Tibial nerve (tissue), 4 donors: ENCODE measurements at regions not wholly inside any gene's neighbourhood (a gene's known extent, or its start where the extent isn't known, plus 50 kb on each side); places are given as distances from the start of the nearest gene placed in this dataset.

ENCODE experiments used
- DNase-seq, 2 donors: peaks; one replicate each; pipeline ENCODE4 v3.0.0-alpha.2; 2019; ENCODE audit warnings: low spot score in 2 of 2
- H3K27ac ChIP-seq, 4 donors: fragments of 200-600 bp; sonication (generic) in 3 of 4; one replicate each; pipeline ENCODE4 v1.5.1; 2017 to 2019; ENCODE audit warnings: mild to moderate bottlenecking in 1 of 4
- H3K27me3 ChIP-seq, 2 donors: fragments of 200-600 bp; sonication (generic) in 1 of 2; one replicate each; pipeline versions ENCODE4 v1.5.1 to v1.6.0; 2017 to 2019
- H3K36me3 ChIP-seq, 3 donors: fragments of 200-600 bp; sonication (generic); one replicate each; pipeline ENCODE4 v1.5.1; 2018 to 2019
- H3K4me1 ChIP-seq, 4 donors: fragments of 200-600 bp; sonication (generic) in 3 of 4; one replicate each; pipeline ENCODE4 v1.5.1; 2017 to 2019
- H3K4me3 ChIP-seq, 4 donors: fragments of 200-600 bp; sonication (generic) in 3 of 4; one replicate each; pipeline ENCODE4 v1.5.1; 2017 to 2019; ENCODE audit warnings: mild to moderate bottlenecking in 1 of 4, moderate library complexity in 1 of 4
- H3K9me3 ChIP-seq, 4 donors: fragments of 200-600 bp; sonication (generic) in 3 of 4; one replicate each; pipeline ENCODE4 v1.5.1; 2017 to 2019
- EP300 ChIP-seq, 2 donors: sonication (generic); formaldehyde crosslinking; IDR thresholded peaks; one replicate each; pipeline ENCODE4 v1.6.1; 2017; ENCODE audit warnings: antibody characterized with exemption in 2 of 2, mild to moderate bottlenecking in 1 of 2
- POLR2A ChIP-seq, 2 donors: fragments of 450-650 bp; IDR thresholded peaks; one replicate each; pipeline ENCODE4 v1.6.1; 2017; ENCODE audit warnings: antibody characterized with exemption in 2 of 2, mild to moderate bottlenecking in 2 of 2, moderate library complexity in 2 of 2
- WGBS, 2 donors: methylation state at CpG; one replicate each; pipeline ENCODE4 v1.1.5; 2018; 5-methylcytosine and 5-hydroxymethylcytosine counted together
- TF ChIP-seq, protein P1 (sequence below), 5 experiments: fragments of 200-600 bp in 3 of 5; fragments of 450-650 bp in 2 of 5; sonication (generic) in 3 of 5; IDR thresholded peaks; one replicate each; pipeline ENCODE4 v1.5.1; 2016 to 2019; ENCODE audit warnings: antibody characterized with exemption in 5 of 5, mild to moderate bottlenecking in 3 of 5, moderate library complexity in 2 of 5

DNA sequence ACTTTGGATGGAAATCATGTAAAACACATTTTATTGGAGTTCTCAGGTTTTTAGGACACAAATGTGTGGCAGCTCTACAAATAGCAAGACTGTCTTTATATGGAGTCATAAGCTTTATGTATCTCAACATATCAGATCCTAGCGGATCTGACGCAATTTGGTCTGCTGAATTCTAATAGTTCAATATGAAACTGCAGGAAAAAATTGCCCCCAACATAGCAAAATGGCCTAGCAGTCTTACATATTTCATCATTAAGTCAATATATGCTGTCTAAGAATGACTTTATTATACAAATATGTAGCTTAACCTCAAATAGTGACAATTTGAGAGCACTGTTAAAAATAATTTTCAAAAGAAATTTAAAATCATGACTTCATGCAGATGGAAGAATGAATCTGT is 244.3 kb downstream of the TAF11L14 start:
- Histone ChIP-seq H3K9me3 (no peaks in the 10 kb centered on the region), H3K4me3 (no peak overlapping the region), H3K36me3 (no peaks in the 10 kb centered on the region), H3K27me3 (no peaks in the 10 kb centered on the region), H3K4me1 (no peaks in the 10 kb centered on the region), H3K27ac (no peak overlapping the region)
- no peak for DNase-seq
- 93 to 94% methylated on average over 2 of the region's 2 CpGs for WGBS, 2 donors
- TF ChIP-seq, protein P1, sequence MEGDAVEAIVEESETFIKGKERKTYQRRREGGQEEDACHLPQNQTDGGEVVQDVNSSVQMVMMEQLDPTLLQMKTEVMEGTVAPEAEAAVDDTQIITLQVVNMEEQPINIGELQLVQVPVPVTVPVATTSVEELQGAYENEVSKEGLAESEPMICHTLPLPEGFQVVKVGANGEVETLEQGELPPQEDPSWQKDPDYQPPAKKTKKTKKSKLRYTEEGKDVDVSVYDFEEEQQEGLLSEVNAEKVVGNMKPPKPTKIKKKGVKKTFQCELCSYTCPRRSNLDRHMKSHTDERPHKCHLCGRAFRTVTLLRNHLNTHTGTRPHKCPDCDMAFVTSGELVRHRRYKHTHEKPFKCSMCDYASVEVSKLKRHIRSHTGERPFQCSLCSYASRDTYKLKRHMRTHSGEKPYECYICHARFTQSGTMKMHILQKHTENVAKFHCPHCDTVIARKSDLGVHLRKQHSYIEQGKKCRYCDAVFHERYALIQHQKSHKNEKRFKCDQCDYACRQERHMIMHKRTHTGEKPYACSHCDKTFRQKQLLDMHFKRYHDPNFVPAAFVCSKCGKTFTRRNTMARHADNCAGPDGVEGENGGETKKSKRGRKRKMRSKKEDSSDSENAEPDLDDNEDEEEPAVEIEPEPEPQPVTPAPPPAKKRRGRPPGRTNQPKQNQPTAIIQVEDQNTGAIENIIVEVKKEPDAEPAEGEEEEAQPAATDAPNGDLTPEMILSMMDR (IDR thresholded peaks at IDR 0.05): no peak
- no peak for TF ChIP-seq POLR2A (IDR thresholded peaks at IDR 0.05)
- no peak for TF ChIP-seq EP300 (IDR thresholded peaks at IDR 0.05)

DNA sequence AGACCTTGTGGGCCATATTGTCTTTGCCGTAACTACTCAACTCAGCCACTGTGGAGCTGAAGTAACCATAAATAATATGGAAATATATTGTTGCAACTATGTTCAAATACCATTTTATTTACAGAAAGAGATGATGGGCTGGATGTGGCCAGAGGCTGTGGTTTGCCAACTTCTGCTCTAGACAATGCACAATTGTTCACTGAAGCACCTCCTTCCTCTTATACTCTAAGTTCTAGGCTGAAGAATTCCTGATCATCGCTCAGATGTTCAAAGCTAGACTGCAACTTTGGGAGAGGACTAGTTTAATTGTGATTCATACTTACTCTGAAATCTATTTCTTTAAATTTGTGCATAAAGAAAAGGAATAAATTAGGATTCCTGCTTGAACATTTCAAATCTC is 245.0 kb downstream of the TAF11L14 start:
- WGBS, 2 donors: 90% methylated on average over 2 of the region's 2 CpGs
- no peak overlapping the region for H3K4me3 ChIP-seq
- no peaks in the 10 kb centered on the region for H3K36me3 ChIP-seq
- no peaks in the 10 kb centered on the region for H3K27me3 ChIP-seq
- TF ChIP-seq, protein P1 (IDR thresholded peaks at IDR 0.05): no peak
- TF ChIP-seq EP300 (IDR thresholded peaks at IDR 0.05): no peak
- TF ChIP-seq POLR2A (IDR thresholded peaks at IDR 0.05): no peak
- H3K9me3 ChIP-seq: no peaks in the 10 kb centered on the region
- no peak for DNase-seq
- no peaks in the 10 kb centered on the region for H3K4me1 ChIP-seq
- H3K27ac ChIP-seq: no peak overlapping the region

DNA sequence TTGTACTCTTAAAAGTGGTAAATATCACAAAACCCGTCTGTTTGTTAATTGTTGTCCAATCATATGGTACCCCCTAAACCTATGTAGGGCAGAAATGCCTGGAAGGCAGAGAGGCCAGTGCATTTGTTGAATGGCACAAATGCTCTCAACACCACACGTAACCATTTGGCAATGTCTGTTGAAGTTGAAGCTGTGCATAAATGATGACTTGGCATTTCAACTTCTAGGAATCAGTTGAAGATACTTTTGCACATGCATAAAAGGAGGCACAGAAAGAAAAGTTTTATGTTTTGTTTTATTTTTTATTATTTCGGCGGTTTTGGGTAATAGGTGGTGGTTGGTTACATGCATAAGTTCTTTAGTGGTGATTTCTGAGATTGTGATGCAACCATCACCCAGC is 246.6 kb downstream of the TAF11L14 start:
- TF ChIP-seq, protein P1 (IDR thresholded peaks at IDR 0.05): no peak
- no peak for TF ChIP-seq POLR2A (IDR thresholded peaks at IDR 0.05)
- no peak for TF ChIP-seq EP300 (IDR thresholded peaks at IDR 0.05)
- no peak for DNase-seq
- WGBS, 2 donors: 88 to 93% methylated on average over 4 of the region's 4 CpGs
- Histone ChIP-seq H3K4me1 (no peaks in the 10 kb centered on the region), H3K9me3 (no peaks in the 10 kb centered on the region), H3K36me3 (no peaks in the 10 kb centered on the region), H3K4me3 (no peak overlapping the region), H3K27me3 (no peaks in the 10 kb centered on the region), H3K27ac (no peak overlapping the region)

DNA sequence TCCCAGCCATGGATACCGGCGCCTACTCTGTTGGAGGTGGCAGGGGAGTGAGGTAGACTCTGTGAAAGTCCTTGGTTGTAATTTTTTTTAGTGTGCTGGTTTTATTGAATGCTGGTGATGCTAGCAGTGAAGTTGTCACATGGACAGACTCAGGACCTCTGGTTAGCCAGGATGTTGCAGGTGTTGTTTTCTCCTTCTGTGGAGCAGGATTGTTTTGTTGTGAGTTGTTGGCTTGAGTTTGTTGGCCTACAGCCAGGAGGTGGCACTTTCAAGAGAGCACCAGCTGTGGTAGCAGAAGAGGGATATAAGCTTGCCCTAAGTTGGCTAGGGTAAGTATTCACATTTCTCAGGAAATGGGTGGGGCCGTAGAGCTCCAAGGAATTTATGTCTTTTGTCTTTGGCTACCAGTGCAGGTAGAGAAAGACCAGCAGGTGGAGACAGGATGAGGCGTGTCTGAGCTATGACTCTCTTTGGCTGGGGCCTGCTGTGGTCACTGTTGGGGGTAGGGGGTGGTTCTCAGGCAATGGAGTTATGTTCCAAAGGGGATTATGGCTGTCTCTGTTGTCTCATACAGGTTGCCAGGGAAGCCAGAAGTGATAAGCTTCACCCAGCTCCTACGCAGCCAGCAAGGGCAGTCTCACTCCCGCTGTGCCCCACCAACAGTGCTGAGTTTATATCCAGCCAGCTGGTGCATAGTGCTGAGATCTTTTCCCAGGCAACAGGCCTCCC is 248.7 kb downstream of the TAF11L14 start:
- Histone ChIP-seq H3K27me3 (no peaks in the 10 kb centered on the region), H3K9me3 (no peaks in the 10 kb centered on the region), H3K4me1 (no peaks in the 10 kb centered on the region), H3K27ac (no peak overlapping the region), H3K4me3 (no peak overlapping the region), H3K36me3 (no peaks in the 10 kb centered on the region)
- 72 to 81% methylated on average over 6 of the region's 6 CpGs for WGBS, 2 donors
- no peak for DNase-seq
- TF ChIP-seq, protein P1 (IDR thresholded peaks at IDR 0.05): no peak
- TF ChIP-seq EP300 (IDR thresholded peaks at IDR 0.05): no peak
- no peak for TF ChIP-seq POLR2A (IDR thresholded peaks at IDR 0.05)

DNA sequence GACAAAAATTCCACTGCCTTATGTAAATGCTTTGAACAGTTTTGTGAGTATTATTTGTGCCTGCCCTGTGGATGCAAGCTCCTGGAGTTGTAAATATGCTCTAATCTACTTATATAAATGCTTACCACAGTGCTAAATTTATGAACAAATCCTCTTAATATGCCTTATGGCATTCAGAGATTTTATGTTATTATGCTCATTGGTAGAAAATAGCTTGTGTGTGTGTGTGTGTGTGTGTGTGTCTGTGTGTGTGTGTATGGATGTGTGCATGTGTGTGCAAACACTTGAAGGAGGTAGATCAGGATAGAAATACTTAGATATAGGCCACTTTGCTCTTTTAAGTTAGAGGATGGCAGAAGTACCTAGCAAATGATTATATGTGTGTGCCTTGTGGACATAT is 253.9 kb downstream of the TAF11L14 start:
- TF ChIP-seq EP300 (IDR thresholded peaks at IDR 0.05): no peak
- TF ChIP-seq, protein P1 (IDR thresholded peaks at IDR 0.05): no peak
- Histone ChIP-seq H3K4me3 (no peak overlapping the region), H3K4me1 (no peaks in the 10 kb centered on the region), H3K9me3 (no peaks in the 10 kb centered on the region), H3K27ac (no peak overlapping the region), H3K36me3 (no peaks in the 10 kb centered on the region), H3K27me3 (no peaks in the 10 kb centered on the region)
- no peak for DNase-seq
